HCT116 (cell line): ENCODE measurements at regions not wholly inside any gene's neighbourhood (a gene's known extent, or its start where the extent isn't known, plus 50 kb on each side); places are given as distances from the start of the nearest gene placed in this dataset.

Source experiments
- CEBPB ChIP-seq: IDR thresholded peaks from 2 replicates; pipeline ENCODE4 v1.6.1; 2012; ENCODE audit warnings: low read depth
- EZH2 ChIP-seq: fragments of 200-600 bp; sonication (generic); IDR thresholded peaks from 2 replicates; pipeline ENCODE4 v1.6.1; 2017; ENCODE audit warnings: antibody characterized with exemption, mixed run types
- POLR2AphosphoS5 ChIP-seq: IDR thresholded peaks from 2 replicates; pipeline ENCODE4 v1.6.1; 2011; ENCODE audit warnings: mild to moderate bottlenecking, low read depth, low read length, moderate library complexity

DNA sequence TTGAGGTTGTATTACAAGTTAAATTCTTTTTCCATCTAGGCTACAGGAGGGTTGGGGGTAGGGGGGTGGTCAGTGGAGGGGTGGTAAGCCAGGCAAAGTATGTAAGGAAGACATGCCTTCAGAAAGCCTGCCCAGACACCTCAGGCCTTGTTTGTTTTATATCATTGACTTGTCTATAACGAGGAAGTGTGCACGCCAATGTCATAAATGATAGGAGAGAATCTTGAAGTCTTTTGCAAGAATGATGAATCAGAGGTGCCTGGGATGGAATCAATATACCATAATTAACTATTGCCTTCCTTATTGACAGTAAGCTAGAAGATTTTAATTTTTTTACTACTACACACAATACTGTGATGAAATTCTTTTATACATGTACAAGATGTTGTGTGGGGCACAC lies 90.7 kb downstream of the SEC61B start:
- no peak for TF ChIP-seq EZH2
- TF ChIP-seq CEBPB: no peak
- no peak for TF ChIP-seq POLR2AphosphoS5
